Muscle of leg (tissue), 3 donors: ENCODE measurements at regions not wholly inside any gene's neighbourhood (a gene's known extent, or its start where the extent isn't known, plus 50 kb on each side); places are given as distances from the start of the nearest gene placed in this dataset.
"Not testable (repeated sequence)": the region's sequence is repeated elsewhere in the genome, so short reads cannot be mapped to it uniquely, and the experiment has no call there.

Source experiments
- DNase-seq: peaks from one replicate; pipeline ENCODE4 v3.0.0; 2013
- H3K27ac ChIP-seq: one replicate; pipeline ENCODE4 v1.5.1; 2013; ENCODE audit warnings: mild to moderate bottlenecking, low read length, control low read depth
- H3K27me3 ChIP-seq: one replicate; pipeline ENCODE4 v1.6.1; 2013; ENCODE audit warnings: low read length; ENCODE audit not compliant: control insufficient read depth, insufficient read depth
- H3K36me3 ChIP-seq: one replicate; pipeline ENCODE4 v1.6.1; 2013; ENCODE audit warnings: low read length; ENCODE audit not compliant: control insufficient read depth, insufficient read depth
- H3K4me1 ChIP-seq: one replicate; pipeline ENCODE4 v1.6.1; 2013; ENCODE audit warnings: low read length; ENCODE audit not compliant: control insufficient read depth, insufficient read depth
- H3K4me3 ChIP-seq: one replicate; pipeline ENCODE4 v1.5.1; 2013; ENCODE audit warnings: low read length, control low read depth
- H3K9me3 ChIP-seq: replicated peaks from 2 replicates; pipeline ENCODE4 v1.6.1; 2013; ENCODE audit warnings: low read depth, low read length; ENCODE audit not compliant: control insufficient read depth
- WGBS: methylation state at CpG from one replicate; pipeline ENCODE4 v1.1.5; 2013; ENCODE audit warnings: missing lambda C conversion rate; ENCODE audit not compliant: insufficient coverage; 5-methylcytosine and 5-hydroxymethylcytosine counted together

DNA sequence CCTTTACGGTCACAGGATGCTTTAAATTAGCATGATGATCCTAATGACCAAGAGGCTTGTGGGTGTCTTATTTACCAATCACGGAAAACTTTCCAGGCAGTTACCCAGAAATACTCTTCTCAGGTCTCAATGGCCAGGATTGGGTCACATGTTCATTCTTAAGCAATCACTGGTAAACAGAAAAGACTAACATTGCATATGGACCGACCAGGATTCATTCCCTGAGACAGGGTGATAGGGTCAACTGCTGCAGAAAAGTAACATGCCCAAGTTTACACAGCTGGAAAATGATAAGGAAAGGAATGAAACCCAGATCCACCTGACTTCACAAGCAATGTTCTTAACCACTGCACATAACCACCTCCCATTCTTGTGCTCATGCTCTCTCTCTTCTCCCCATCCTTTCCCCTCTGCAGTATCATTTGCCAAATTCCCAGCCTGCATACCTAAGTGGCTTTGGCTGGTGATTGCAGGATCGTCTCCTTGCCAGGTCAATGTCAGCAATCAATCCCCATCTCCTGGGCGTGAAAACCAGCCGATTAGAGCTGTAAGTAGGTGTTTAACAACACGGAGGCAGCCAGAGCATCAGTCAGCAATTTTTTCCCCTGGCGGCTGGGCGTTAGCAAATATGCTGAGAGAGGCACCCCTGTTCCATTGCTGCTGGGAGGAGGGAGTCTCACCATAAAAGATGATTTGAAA lies 219.4 kb downstream of the NMUR2 start:
- DNase-seq: peak; percentile 0
- 62% methylated on average over 5 of the region's 9 CpGs for WGBS
- Histone ChIP-seq H3K9me3 (no peaks in the 10 kb centered on the region), H3K4me3 (no peak overlapping the region), H3K27ac (no peak overlapping the region), H3K27me3 (no peaks in the 10 kb centered on the region), H3K36me3 (no peaks in the 10 kb centered on the region), H3K4me1 (no peaks in the 10 kb centered on the region)

DNA sequence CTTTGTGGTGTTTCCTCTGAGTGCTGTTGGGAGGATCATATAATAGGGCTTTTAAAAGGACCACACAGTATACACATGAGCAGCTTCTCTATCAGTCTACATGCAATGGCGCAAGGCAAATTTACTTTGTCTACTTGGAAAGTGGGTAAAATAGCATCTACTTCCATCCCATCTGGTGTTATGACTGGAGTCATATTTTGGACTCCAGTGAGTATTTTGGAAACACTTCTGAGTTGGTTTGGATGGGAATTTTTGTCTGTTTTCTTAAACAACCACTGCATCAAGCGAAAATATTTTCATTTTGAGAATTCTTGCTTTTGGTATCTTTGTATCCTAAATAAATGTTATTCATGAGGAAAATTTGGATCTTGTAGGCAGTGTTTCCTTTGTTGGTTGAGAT lies 220.8 kb downstream of the NMUR2 start:
- WGBS: no CpG with 5 or more reads among the region's 2 CpGs
- Histone ChIP-seq H3K4me1 (no peaks in the 10 kb centered on the region), H3K36me3 (no peaks in the 10 kb centered on the region), H3K27me3 (no peaks in the 10 kb centered on the region), H3K4me3 (no peak overlapping the region), H3K9me3 (peaks cover 3% of the 10 kb centered on the region), H3K27ac (no peak overlapping the region)
- DNase-seq: no peak

DNA sequence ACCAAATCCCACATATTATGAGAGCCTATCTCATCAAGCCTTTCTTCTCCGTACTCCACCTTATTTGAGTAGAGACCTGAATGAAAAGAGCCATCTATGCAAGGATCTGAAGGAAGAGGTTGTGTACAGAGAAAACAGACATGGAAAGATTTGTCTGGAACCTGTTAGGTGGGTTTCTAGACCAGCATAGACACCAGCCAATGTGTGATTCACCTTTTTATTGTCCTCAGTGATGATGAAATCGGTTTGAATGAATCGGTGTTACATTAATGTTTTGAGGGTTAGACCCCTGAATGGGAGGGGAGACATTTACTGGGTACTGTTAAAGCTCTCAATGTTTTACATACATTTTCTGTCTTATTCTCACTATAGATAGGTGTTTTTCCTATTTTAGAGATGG lies 223.6 kb downstream of the NMUR2 start:
- Histone ChIP-seq H3K9me3 (peaks cover 3% of the 10 kb centered on the region), H3K4me3 (no peak overlapping the region), H3K36me3 (no peaks in the 10 kb centered on the region), H3K27me3 (no peaks in the 10 kb centered on the region), H3K27ac (no peak overlapping the region), H3K4me1 (no peaks in the 10 kb centered on the region)
- no CpG with 5 or more reads among the region's 3 CpGs for WGBS
- DNase-seq: no peak

DNA sequence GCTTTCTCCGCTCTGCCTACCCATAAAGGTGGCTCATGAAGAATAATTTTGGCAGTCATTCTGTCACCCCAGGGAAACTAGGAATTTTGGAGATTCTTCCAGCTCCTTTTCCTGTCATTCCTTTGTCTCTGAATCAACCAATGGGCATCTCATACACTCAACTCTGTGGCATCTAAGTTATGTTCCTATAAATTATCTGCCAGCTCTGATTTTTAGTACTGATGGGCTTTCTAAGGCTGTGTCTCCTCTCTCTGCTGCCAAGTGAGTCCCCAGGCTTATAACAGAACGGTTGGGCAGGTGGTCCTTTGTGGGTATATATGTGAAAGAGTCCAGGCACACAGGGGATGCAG lies 226.8 kb downstream of the NMUR2 start:
- DNase-seq: no peak
- Histone ChIP-seq H3K36me3 (no peaks in the 10 kb centered on the region), H3K27me3 (no peaks in the 10 kb centered on the region), H3K4me3 (no peak overlapping the region), H3K27ac (no peak overlapping the region), H3K4me1 (no peaks in the 10 kb centered on the region), H3K9me3 (peaks cover 3% of the 10 kb centered on the region)
- 56% methylated on average over 1 of the region's 2 CpGs for WGBS

DNA sequence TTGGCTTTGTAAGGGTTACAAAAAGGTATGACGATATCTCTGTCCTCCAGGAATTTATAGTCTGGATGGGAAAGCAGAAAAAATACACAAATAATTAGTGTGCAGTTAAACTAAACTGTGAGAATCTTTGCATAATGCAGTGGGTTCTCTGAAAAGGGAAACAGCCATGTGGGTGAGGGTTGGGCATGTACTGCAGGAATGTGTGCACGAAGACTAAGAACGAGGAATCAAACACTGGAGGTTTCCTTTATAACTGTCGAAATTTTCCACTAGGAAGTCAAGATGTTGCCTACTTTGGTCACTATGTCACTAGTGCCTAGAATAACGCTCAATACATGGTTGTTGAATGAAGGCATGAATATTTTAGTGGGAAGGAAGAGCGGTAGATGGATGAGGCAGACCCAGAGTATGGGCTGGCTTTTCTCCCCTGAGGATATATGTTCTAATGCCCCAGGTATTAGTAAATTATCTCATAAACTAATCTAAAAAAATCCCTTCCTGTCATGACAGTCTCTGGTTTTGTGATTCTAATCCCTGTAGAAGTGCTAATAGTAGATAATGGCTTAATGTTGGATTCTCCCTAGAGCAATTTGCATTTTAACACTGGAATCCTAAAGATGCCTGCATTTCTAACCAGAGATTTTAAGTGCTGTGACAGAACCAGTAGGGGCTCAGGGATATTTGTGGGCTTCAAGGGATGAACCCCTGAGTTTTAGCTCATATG lies 227.3 kb downstream of the NMUR2 start:
- H3K36me3 ChIP-seq: no peaks in the 10 kb centered on the region
- H3K27me3 ChIP-seq: no peaks in the 10 kb centered on the region
- no peak overlapping the region for H3K27ac ChIP-seq
- no peak overlapping the region for H3K4me3 ChIP-seq
- no peak for DNase-seq
- peaks cover 3% of the 10 kb centered on the region for H3K9me3 ChIP-seq
- WGBS: 63% methylated on average over 3 of the region's 6 CpGs
- no peaks in the 10 kb centered on the region for H3K4me1 ChIP-seq

DNA sequence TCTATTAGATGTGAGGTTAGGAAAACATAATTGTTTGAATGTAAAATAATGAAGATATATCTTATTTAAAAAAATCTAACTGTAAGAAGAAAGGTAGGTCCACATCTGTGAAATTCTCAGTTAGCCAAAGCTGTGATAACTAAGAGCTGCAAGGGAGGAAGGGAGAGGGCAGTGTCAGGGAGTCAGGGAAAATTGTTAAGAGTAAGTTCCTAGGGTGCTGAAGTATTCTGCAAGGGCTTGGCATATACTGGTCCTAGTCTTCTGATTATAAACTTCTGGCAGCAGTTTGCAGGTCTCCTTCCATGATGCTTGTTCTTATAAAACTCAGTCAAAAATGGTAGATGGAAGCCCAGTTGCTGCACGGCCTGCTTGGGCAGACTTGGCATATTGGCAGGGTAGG lies 233.2 kb downstream of the NMUR2 start:
- no CpG with 5 or more reads among the region's 1 CpG for WGBS
- Histone ChIP-seq H3K27me3 (no peaks in the 10 kb centered on the region), H3K9me3 (no peaks in the 10 kb centered on the region), H3K36me3 (no peaks in the 10 kb centered on the region), H3K4me3 (no peak overlapping the region), H3K4me1 (peaks cover 2% of the 10 kb centered on the region), H3K27ac (no peak overlapping the region)
- no peak for DNase-seq

DNA sequence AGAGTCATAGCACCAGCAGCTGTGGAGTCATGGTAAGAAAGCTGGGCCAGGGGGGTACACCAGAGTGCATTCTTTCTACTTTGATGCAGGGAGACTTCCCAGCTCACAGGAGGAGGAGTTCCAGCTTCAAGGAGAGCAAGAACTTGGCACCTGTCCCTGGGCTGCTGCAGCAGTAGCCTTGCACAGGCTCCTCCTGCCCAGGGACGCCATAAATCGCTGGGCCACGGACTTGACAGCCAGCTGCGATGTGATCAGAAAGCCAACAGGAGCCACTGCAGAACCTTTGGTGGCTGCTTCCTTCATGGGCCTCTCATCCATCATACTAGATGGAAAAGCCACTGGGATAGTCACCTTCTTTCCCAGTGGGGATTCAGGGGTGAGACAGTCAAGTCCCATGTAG lies 234.7 kb downstream of the NMUR2 start:
- Histone ChIP-seq H3K36me3 (no peaks in the 10 kb centered on the region), H3K9me3 (no peaks in the 10 kb centered on the region), H3K27me3 (no peaks in the 10 kb centered on the region), H3K4me3 (no peak overlapping the region), H3K27ac (no peak overlapping the region), H3K4me1 (peaks cover 2% of the 10 kb centered on the region)
- DNase-seq: peak; percentile 31
- 0% methylated on average over 1 of the region's 4 CpGs for WGBS

DNA sequence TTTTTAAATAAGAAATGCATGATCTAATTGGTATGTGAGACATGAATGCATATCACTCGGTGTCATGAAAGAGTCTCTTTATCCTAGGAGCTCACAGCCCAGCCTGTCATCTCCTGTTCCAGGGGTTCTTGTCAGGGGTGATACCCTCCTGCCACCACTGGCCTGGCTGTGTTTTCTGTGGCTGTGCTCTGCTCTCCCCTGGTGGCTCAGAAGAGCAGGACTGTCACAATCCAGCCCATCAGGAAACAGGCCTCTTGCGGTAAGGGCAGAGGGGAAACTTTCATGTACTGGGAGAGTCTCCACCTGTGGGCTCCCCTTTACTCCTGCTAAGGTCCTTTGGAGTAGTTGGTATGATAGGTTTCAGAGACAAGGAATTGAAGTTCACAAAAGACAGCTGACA lies 240.2 kb upstream of the GLRA1 start:
- no peaks in the 10 kb centered on the region for H3K36me3 ChIP-seq
- no peaks in the 10 kb centered on the region for H3K27me3 ChIP-seq
- H3K27ac ChIP-seq: no peak overlapping the region
- H3K9me3 ChIP-seq: no peaks in the 10 kb centered on the region
- DNase-seq: no peak
- WGBS: 100% methylated on average over 1 of the region's 2 CpGs
- H3K4me3 ChIP-seq: no peak overlapping the region
- H3K4me1 ChIP-seq: no peaks in the 10 kb centered on the region

DNA sequence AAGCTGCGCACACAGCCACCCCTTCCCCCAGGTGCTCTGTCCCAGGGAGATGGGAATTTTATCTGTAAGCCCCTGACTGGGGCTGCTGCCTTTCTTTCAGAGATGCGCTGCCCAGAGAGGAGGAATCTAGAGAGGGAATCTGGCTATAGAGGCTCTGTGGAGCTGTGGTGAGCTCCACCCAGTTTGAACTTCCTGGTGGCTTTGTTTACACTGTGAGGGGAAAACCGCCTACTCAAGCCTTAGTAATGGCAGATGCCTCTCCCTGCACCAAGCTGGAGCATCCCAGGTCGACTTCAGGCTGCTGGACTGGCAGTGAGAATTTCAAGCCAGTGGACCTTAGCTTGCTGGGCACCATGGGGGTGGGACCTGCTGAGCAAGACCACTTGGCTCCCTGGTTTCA lies 235.2 kb upstream of the GLRA1 start:
- not testable (repeated sequence) for H3K9me3 ChIP-seq
- 45% methylated on average over 2 of the region's 4 CpGs for WGBS

DNA sequence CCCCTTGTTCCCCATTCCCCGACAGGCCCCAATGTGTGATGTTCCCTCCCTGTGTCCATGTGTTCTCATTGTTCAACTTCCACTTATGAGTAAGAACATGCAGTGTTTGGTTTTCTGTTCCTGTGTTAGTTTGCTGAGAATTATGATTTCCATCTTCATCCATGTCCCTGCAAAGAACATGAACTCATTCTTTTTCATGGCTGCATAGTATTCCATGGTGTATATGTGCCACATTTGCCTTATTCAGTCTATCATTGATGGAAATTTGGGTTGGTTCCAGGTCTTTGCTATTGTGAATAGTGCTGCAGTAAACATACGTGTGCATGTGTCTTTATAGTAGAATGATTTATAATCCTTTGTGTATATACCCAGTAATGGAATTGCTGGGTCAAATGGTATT lies 229.8 kb upstream of the GLRA1 start:
- DNase-seq, H3K27ac ChIP-seq, H3K27me3 ChIP-seq, H3K4me3 ChIP-seq, H3K36me3 ChIP-seq, H3K4me1 ChIP-seq, H3K9me3 ChIP-seq: not testable (repeated sequence)
- no CpG with 5 or more reads among the region's 2 CpGs for WGBS

More for the DNA sequence above, 235.2 kb upstream of the GLRA1 start:
- not testable (repeated sequence) for H3K4me3 ChIP-seq, H3K27me3 ChIP-seq, H3K4me1 ChIP-seq, DNase-seq, H3K36me3 ChIP-seq, H3K27ac ChIP-seq
